Endodermal cell (in vitro differentiated cells): ENCODE measurements at regions not wholly inside any gene's neighbourhood (a gene's known extent, or its start where the extent isn't known, plus 50 kb on each side); places are given as distances from the start of the nearest gene placed in this dataset.

ENCODE experiments used
- DNase-seq: peaks from one replicate; pipeline ENCODE4 v3.0.0-alpha.2; 2017
- H3K27ac ChIP-seq: 2 replicates; pipeline ENCODE4 v1.5.1; 2013; ENCODE audit warnings: mild to moderate bottlenecking, low read depth, low read length, moderate library complexity
- H3K27me3 ChIP-seq: 2 replicates; pipeline ENCODE4 v1.6.1; 2013; ENCODE audit warnings: mild to moderate bottlenecking, low read length, moderate library complexity; ENCODE audit not compliant: insufficient read depth, control insufficient read depth, poor library complexity, severe bottlenecking
- H3K36me3 ChIP-seq: 2 replicates; pipeline ENCODE4 v1.7.0; 2013; ENCODE audit warnings: mild to moderate bottlenecking, low read length, moderate library complexity; ENCODE audit not compliant: control insufficient read depth, insufficient read depth
- H3K4me1 ChIP-seq: one replicate; pipeline ENCODE4 v1.7.0; 2013; ENCODE audit warnings: low read length; ENCODE audit not compliant: control insufficient read depth, insufficient read depth
- H3K4me3 ChIP-seq: 2 replicates; pipeline ENCODE4 v1.5.1; 2013; ENCODE audit warnings: mild to moderate bottlenecking, low read length, moderate library complexity
- H3K9ac ChIP-seq: 2 replicates; pipeline ENCODE4 v1.6.1; 2013; ENCODE audit warnings: mild to moderate bottlenecking, low read length, moderate library complexity; ENCODE audit not compliant: poor library complexity, severe bottlenecking; ENCODE audit errors: extremely low read depth
- H3K9me3 ChIP-seq: 2 replicates; pipeline ENCODE4 v1.6.1; 2013; ENCODE audit warnings: mild to moderate bottlenecking, low read length, moderate library complexity; ENCODE audit not compliant: control insufficient read depth
- H3K27ac Mint-ChIP-seq: 2 replicates; pipeline ENCODE4 v1.8.0; 2020; ENCODE audit warnings: mixed read lengths
- H3K27me3 Mint-ChIP-seq: 2 replicates; pipeline ENCODE4 v1.8.0; 2021; ENCODE audit warnings: mild to moderate bottlenecking, mixed read lengths; ENCODE audit not compliant: insufficient read depth
- H3K36me3 Mint-ChIP-seq: 2 replicates; pipeline ENCODE4 v1.8.0; 2020; ENCODE audit warnings: low read depth, mixed read lengths
- H3K4me1 Mint-ChIP-seq: 2 replicates; pipeline ENCODE4 v1.8.0; 2020; ENCODE audit warnings: mixed read lengths
- H3K4me3 Mint-ChIP-seq: 2 replicates; pipeline ENCODE4 v1.8.0; 2020; ENCODE audit warnings: mild to moderate bottlenecking, moderate library complexity, mixed read lengths
- H3K9me3 Mint-ChIP-seq: 2 replicates; pipeline ENCODE4 v1.8.0; 2020; ENCODE audit warnings: mild to moderate bottlenecking, mixed read lengths
- CTCF ChIP-seq: fragments of 200-600 bp; sonication (generic); conservative IDR thresholded peaks from 2 replicates; pipeline ENCODE4 v1.5.0; 2021; ENCODE audit warnings: antibody characterized with exemption, mild to moderate bottlenecking
- WGBS, 2 experiments: methylation state at CpG; one replicate each; pipeline versions ENCODE4 v1.1.5 to v1.1.7; 2013; ENCODE audit warnings: missing lambda C conversion rate in 2 of 2, mixed read lengths in 1 of 2; ENCODE audit not compliant: insufficient coverage in 1 of 2, insufficient read length in 1 of 2; 5-methylcytosine and 5-hydroxymethylcytosine counted together

DNA sequence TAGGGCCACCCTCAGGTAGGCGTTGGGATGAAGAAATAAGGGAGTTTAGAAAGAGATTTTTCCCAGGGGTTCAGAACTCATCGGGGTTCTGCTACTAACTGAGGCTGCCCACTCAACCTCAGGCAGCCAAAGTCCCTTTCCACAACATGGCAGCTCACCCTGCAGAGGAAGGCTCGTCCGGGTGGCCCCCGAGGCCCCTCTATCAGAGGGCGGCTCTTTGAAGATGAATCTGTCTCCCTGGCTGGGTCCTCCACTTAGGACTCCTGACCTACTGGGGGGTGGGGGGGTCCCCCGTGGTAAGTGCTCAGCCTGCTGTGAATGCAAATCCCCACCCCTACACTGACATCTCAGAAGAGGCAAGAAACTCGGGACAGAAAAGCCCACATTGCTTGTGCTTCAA is 182.9 kb downstream of the SOD2 start:
- Mint-ChIP-seq H3K27me3 (peaks cover under 1% of the 10 kb centered on the region), H3K9me3 (no peaks in the 10 kb centered on the region), H3K4me3 (no peak overlapping the region), H3K27ac (no peak overlapping the region), H3K4me1 (no peaks in the 10 kb centered on the region), H3K36me3 (no peaks in the 10 kb centered on the region)
- H3K4me1 ChIP-seq, result no peaks in the 10 kb centered on the region
- 76 to 80% methylated on average over 2 to 8 of the region's 8 CpGs for whole genome bisulfite sequencing, 2 experiments
- no peak overlapping the region for H3K9ac ChIP-seq
- no peaks in the 10 kb centered on the region for H3K27me3 ChIP-seq
- H3K4me3 ChIP-seq, result no peak overlapping the region
- H3K9me3 ChIP-seq, result peaks cover 8% of the 10 kb centered on the region
- no peak for TF ChIP-seq CTCF
- no peaks in the 10 kb centered on the region for H3K36me3 ChIP-seq
- no peak for DNase-seq
- H3K27ac ChIP-seq, result no peak overlapping the region

- Mint-ChIP-seq H3K27ac (no peak overlapping the region), H3K4me3 (no peak overlapping the region), H3K4me1 (no peaks in the 10 kb centered on the region), H3K27me3 (no peaks in the 10 kb centered on the region), H3K36me3 (no peaks in the 10 kb centered on the region), H3K9me3 (no peaks in the 10 kb centered on the region)
- Histone ChIP-seq H3K9ac (no peak overlapping the region), H3K4me3 (no peak overlapping the region), H3K27ac (no peak overlapping the region), H3K9me3 (peaks cover 2% of the 10 kb centered on the region), H3K4me1 (no peaks in the 10 kb centered on the region), H3K36me3 (no peaks in the 10 kb centered on the region), H3K27me3 (no peaks in the 10 kb centered on the region)
- TF ChIP-seq CTCF, result no peak
- no peak for DNase-seq
- 60 to 88% methylated on average over 1 to 2 of the region's 2 CpGs for WGBS, 2 experiments
Observed at GRCh38 chr6:159508931-159509330, 184.1 kb downstream of the SOD2 start.

- 59 to 70% methylated on average over 2 to 4 of the region's 4 CpGs for WGBS, 2 experiments
Observed at GRCh38 chr6:159506048-159506447, 187.0 kb downstream of the SOD2 start.

More at GRCh38 chr6:159506048-159506447, 187.0 kb downstream of the SOD2 start:
- H3K4me1 Mint-ChIP-seq, result no peaks in the 10 kb centered on the region
- no peak overlapping the region for H3K4me3 Mint-ChIP-seq
- no peaks in the 10 kb centered on the region for H3K36me3 ChIP-seq
- DNase-seq, result no peak
- peaks cover 13% of the 10 kb centered on the region for H3K9me3 ChIP-seq
- no peaks in the 10 kb centered on the region for H3K4me1 ChIP-seq
- H3K27me3 Mint-ChIP-seq, result no peaks in the 10 kb centered on the region
- H3K9ac ChIP-seq, result no peak overlapping the region
- no peaks in the 10 kb centered on the region for H3K36me3 Mint-ChIP-seq
- no peak overlapping the region for H3K4me3 ChIP-seq
- H3K27me3 ChIP-seq, result no peaks in the 10 kb centered on the region
- H3K9me3 Mint-ChIP-seq, result no peaks in the 10 kb centered on the region
- no peak overlapping the region for H3K27ac Mint-ChIP-seq
- no peak overlapping the region for H3K27ac ChIP-seq
- no peak for TF ChIP-seq CTCF
